K562 (cell line): ENCODE measurements at regions not wholly inside any gene's neighbourhood (a gene's known extent, or its start where the extent isn't known, plus 50 kb on each side); places are given as distances from the start of the nearest gene placed in this dataset.

Experiments
- BRD9 ChIP-seq: fragments of 450-650 bp; IDR thresholded peaks from 2 replicates; pipeline ENCODE4 v1.6.1; 2018; ENCODE audit warnings: low read depth; ENCODE audit not compliant: partially characterized antibody
- CEBPB ChIP-seq: fragments of 450-650 bp; IDR thresholded peaks from 2 replicates; pipeline ENCODE4 v1.6.1; 2016; ENCODE audit warnings: missing genetic modification characterization, missing compliant biosample characterization
- CHCHD3 ChIP-seq: fragments of 250-450 bp; sonication (Bioruptor Pico); IDR thresholded peaks from 2 replicates; pipeline ENCODE4 v2.1.2; 2022; ENCODE audit warnings: mild to moderate bottlenecking
- CHD2 ChIP-seq: IDR thresholded peaks from 2 replicates; pipeline ENCODE4 v1.6.1; 2011; ENCODE audit warnings: low read depth, low read length
- ELF1 ChIP-seq: fragments of 200-800 bp; sonication (Bioruptor generic); IDR thresholded peaks from 2 replicates; pipeline ENCODE4 v1.6.1; 2016; ENCODE audit warnings: missing genetic modification characterization, missing compliant biosample characterization
- ERF ChIP-seq: fragments of 450-650 bp; formaldehyde crosslinking; IDR thresholded peaks from 2 replicates; pipeline ENCODE4 v1.4.0; 2020; ENCODE audit warnings: mild to moderate bottlenecking, mixed read lengths
- HDAC2 ChIP-seq: fragments of 450-650 bp; IDR thresholded peaks from 2 replicates; pipeline ENCODE4 v1.6.1; 2016; ENCODE audit warnings: mild to moderate bottlenecking
- KAT7 ChIP-seq: sonication (generic); formaldehyde crosslinking; IDR thresholded peaks from 2 replicates; pipeline ENCODE4 v1.8.0; 2022; ENCODE audit warnings: missing genetic modification reagents, mild to moderate bottlenecking, borderline replicate concordance
- LARP7 ChIP-seq: fragments of 450-650 bp; IDR thresholded peaks from 2 replicates; pipeline ENCODE4 v1.6.1; 2016
- NR2F6 ChIP-seq: fragments of 450-650 bp; formaldehyde crosslinking; IDR thresholded peaks from 2 replicates; pipeline ENCODE4 v1.4.0; 2020; ENCODE audit warnings: mild to moderate bottlenecking
- SRSF9 ChIP-seq: fragments of 200-400 bp; formaldehyde crosslinking; IDR thresholded peaks from 2 replicates; pipeline ENCODE4 v1.6.1; 2017; ENCODE audit warnings: low read depth, low read length, borderline replicate concordance
- TF ChIP-seq, protein P1 (sequence below): IDR thresholded peaks from 2 replicates; pipeline ENCODE4 v1.6.1; 2011; ENCODE audit not compliant: insufficient read length; ENCODE audit errors: extremely low read depth
- TF ChIP-seq, protein P2 (sequence below), 3 experiments: IDR thresholded peaks in 2 of 3; conservative IDR thresholded peaks in 1 of 3; 2 replicates each; pipeline ENCODE4 v1.5.1; 2011 to 2012; ENCODE audit warnings: low read length in 3 of 3, mild to moderate bottlenecking in 3 of 3, control low read depth in 2 of 3, improper control_type of control experiment in 1 of 3, inconsistent platforms in 1 of 3, low read depth in 1 of 3, mixed read lengths in 1 of 3, moderate library complexity in 1 of 3; ENCODE audit not compliant: insufficient read depth in 2 of 3

DNA sequence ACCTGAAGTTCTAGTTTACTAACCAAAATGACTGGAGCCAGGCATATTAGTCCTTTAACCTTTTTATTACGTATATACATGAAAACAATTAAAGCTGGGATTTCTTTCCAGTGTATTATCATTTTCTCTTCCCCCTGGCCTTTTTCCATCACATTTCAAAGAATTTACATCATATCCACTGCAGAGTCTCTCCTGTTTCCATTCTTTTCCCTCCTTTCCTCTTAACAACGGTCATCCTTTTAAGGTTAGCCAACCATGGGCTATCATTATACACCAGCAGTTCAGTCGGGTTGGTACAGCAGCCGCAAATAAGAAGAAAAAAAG is 104.6 kb downstream of the TFAP2A start:
- TF ChIP-seq CHCHD3 (CRISPR knock-in tag), result no peak
- TF ChIP-seq HDAC2, result no peak
- TF ChIP-seq CHD2, result no peak
- no peak for TF ChIP-seq LARP7
- TF ChIP-seq NR2F6 (CRISPR knock-in tag), result no peak
- no peak for TF ChIP-seq CEBPB
- no peak for TF ChIP-seq BRD9
- TF ChIP-seq SRSF9, result no peak
- TF ChIP-seq, protein P1, sequence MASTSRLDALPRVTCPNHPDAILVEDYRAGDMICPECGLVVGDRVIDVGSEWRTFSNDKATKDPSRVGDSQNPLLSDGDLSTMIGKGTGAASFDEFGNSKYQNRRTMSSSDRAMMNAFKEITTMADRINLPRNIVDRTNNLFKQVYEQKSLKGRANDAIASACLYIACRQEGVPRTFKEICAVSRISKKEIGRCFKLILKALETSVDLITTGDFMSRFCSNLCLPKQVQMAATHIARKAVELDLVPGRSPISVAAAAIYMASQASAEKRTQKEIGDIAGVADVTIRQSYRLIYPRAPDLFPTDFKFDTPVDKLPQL, result no peak
- TF ChIP-seq, protein P2, sequence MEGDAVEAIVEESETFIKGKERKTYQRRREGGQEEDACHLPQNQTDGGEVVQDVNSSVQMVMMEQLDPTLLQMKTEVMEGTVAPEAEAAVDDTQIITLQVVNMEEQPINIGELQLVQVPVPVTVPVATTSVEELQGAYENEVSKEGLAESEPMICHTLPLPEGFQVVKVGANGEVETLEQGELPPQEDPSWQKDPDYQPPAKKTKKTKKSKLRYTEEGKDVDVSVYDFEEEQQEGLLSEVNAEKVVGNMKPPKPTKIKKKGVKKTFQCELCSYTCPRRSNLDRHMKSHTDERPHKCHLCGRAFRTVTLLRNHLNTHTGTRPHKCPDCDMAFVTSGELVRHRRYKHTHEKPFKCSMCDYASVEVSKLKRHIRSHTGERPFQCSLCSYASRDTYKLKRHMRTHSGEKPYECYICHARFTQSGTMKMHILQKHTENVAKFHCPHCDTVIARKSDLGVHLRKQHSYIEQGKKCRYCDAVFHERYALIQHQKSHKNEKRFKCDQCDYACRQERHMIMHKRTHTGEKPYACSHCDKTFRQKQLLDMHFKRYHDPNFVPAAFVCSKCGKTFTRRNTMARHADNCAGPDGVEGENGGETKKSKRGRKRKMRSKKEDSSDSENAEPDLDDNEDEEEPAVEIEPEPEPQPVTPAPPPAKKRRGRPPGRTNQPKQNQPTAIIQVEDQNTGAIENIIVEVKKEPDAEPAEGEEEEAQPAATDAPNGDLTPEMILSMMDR (IDR thresholded peaks at IDR 0.05 in 2 of 3, conservative IDR thresholded peaks at IDR 0.05 in 1 of 3; ENCODE audit: insufficient read depth in 2 of 3, low read depth in 1 of 3, low read length in 3 of 3), result no peak
- TF ChIP-seq ERF (CRISPR knock-in tag), result no peak
- no peak for TF ChIP-seq KAT7 (CRISPR knock-in tag)
- TF ChIP-seq ELF1, result no peak
